ENCODE measurements at regions not wholly inside any gene's neighbourhood (a gene's known extent, or its start where the extent isn't known, plus 50 kb on each side); places are given as distances from the start of the nearest gene placed in this dataset.

GRCh38 chr7:31445686-31446355 lies 68.1 kb upstream of the ITPRID1 start:
- no peak overlapping the region for H3K4ac ChIP-seq (ENCODE audit: low read length)
- no CpG with 5 or more reads among the region's 7 CpGs for WGBS, 2 donors (ENCODE audit: extremely low coverage in 2 of 2, insufficient read length in 2 of 2, insufficient replicate concordance in 1 of 2)
- no peak overlapping the region for H3K9ac ChIP-seq (ENCODE audit: low read depth, low read length, poor library complexity)
- no peak overlapping the region for H3K23ac ChIP-seq (ENCODE audit: low read depth, low read length, poor library complexity)
- no peaks in the 10 kb centered on the region for H3K27me3 ChIP-seq (ENCODE audit: control insufficient read depth in 3 of 3, insufficient read depth in 3 of 3, low read depth in 1 of 3, low read length in 3 of 3)
- H3K36me3 ChIP-seq (replicated peaks in 1 of 2; ENCODE audit: control insufficient read depth in 2 of 2, insufficient read depth in 2 of 2, low read length in 2 of 2), result no peaks in the 10 kb centered on the region
- no peak for DNase-seq (ENCODE audit: low spot score)
- no peak overlapping the region for H3K4me3 ChIP-seq (ENCODE audit: low read length in 2 of 2)
- no peak overlapping the region for H2BK15ac ChIP-seq (ENCODE audit: low read length)
- H4K8ac ChIP-seq (ENCODE audit: low read depth, low read length), result no peak overlapping the region
- H2AFZ ChIP-seq (ENCODE audit: low read length), result no peak overlapping the region
- no peak overlapping the region for H2BK12ac ChIP-seq (ENCODE audit: low read length)
- H3K14ac ChIP-seq (ENCODE audit: low read length), result no peak overlapping the region
- H2BK5ac ChIP-seq (ENCODE audit: low read length), result no peak overlapping the region
- H3K79me1 ChIP-seq (ENCODE audit: low read depth, low read length), result no peaks in the 10 kb centered on the region
- no peak overlapping the region for H2BK120ac ChIP-seq (ENCODE audit: low read depth, low read length)
- no peaks in the 10 kb centered on the region for H3K9me3 ChIP-seq (replicated peaks in 1 of 2; ENCODE audit: control insufficient read depth in 2 of 2, insufficient read depth in 1 of 2, low read depth in 1 of 2, low read length in 2 of 2)
- peaks cover 0 to 2% of the 10 kb centered on the region in 2 donors for H3K4me1 ChIP-seq (ENCODE audit: control insufficient read depth in 2 of 2, insufficient read depth in 1 of 2, low read depth in 1 of 2, low read length in 2 of 2)
- no peak overlapping the region for H3K27ac ChIP-seq (replicated peaks; ENCODE audit: low read length)
- no peak overlapping the region for H2AK5ac ChIP-seq (ENCODE audit: low read depth, low read length)
- H3K18ac ChIP-seq (ENCODE audit: low read length), result no peak overlapping the region
- H4K91ac ChIP-seq (ENCODE audit: low read depth, low read length, poor library complexity), result no peak overlapping the region
- H3K4me2 ChIP-seq (ENCODE audit: insufficient read depth, low read length, poor library complexity, severe bottlenecking), result no peak overlapping the region

- Histone ChIP-seq H4K8ac (ENCODE audit: low read depth, low read length) (no peak overlapping the region), H3K18ac (ENCODE audit: low read length) (no peak overlapping the region), H2BK120ac (ENCODE audit: low read depth, low read length) (no peak overlapping the region), H3K36me3 (replicated peaks in 1 of 2; ENCODE audit: control insufficient read depth in 2 of 2, insufficient read depth in 2 of 2, low read length in 2 of 2) (no peaks in the 10 kb centered on the region), H2AK5ac (ENCODE audit: low read depth, low read length) (no peak overlapping the region), H3K9me3 (replicated peaks in 1 of 2; ENCODE audit: control insufficient read depth in 2 of 2, insufficient read depth in 1 of 2, low read depth in 1 of 2, low read length in 2 of 2) (no peaks in the 10 kb centered on the region), H3K4me1 (ENCODE audit: control insufficient read depth in 2 of 2, insufficient read depth in 1 of 2, low read depth in 1 of 2, low read length in 2 of 2) (peaks cover 0 to 2% of the 10 kb centered on the region in 2 donors), H2BK5ac (ENCODE audit: low read length) (no peak overlapping the region), H2AFZ (ENCODE audit: low read length) (no peak overlapping the region), H3K9ac (ENCODE audit: low read depth, low read length, poor library complexity) (no peak overlapping the region), H4K91ac (ENCODE audit: low read depth, low read length, poor library complexity) (no peak overlapping the region), H3K4me3 (ENCODE audit: low read length in 2 of 2) (no peak overlapping the region), H2BK15ac (ENCODE audit: low read length) (no peak overlapping the region), H3K14ac (ENCODE audit: low read length) (no peak overlapping the region), H2BK12ac (ENCODE audit: low read length) (no peak overlapping the region), H3K4me2 (ENCODE audit: insufficient read depth, low read length, poor library complexity, severe bottlenecking) (no peak overlapping the region), H3K27ac (replicated peaks; ENCODE audit: low read length) (no peak overlapping the region), H3K27me3 (ENCODE audit: control insufficient read depth in 3 of 3, insufficient read depth in 3 of 3, low read depth in 1 of 3, low read length in 3 of 3) (no peaks in the 10 kb centered on the region), H3K23ac (ENCODE audit: low read depth, low read length, poor library complexity) (no peak overlapping the region), H3K4ac (ENCODE audit: low read length) (no peak overlapping the region), H3K79me1 (ENCODE audit: low read depth, low read length) (no peaks in the 10 kb centered on the region)
- DNase-seq (ENCODE audit: low spot score), result no peak
- WGBS, 2 donors (ENCODE audit: extremely low coverage in 2 of 2, insufficient read length in 2 of 2, insufficient replicate concordance in 1 of 2), result no CpG with 5 or more reads among the region's 1 CpG
These were observed 65.2 kb upstream of the ITPRID1 start for GRCh38 chr7:31448649-31449048.

GRCh38 chr7:31455844-31456243 lies 58.0 kb upstream of the ITPRID1 start:
- Histone ChIP-seq H3K14ac (ENCODE audit: low read length) (no peak overlapping the region), H2AFZ (ENCODE audit: low read length) (no peak overlapping the region), H3K4ac (ENCODE audit: low read length) (no peak overlapping the region), H4K8ac (ENCODE audit: low read depth, low read length) (no peak overlapping the region), H3K27me3 (ENCODE audit: control insufficient read depth in 3 of 3, insufficient read depth in 3 of 3, low read depth in 1 of 3, low read length in 3 of 3) (no peaks in the 10 kb centered on the region), H3K79me1 (ENCODE audit: low read depth, low read length) (no peaks in the 10 kb centered on the region), H3K27ac (replicated peaks; ENCODE audit: low read length) (no peak overlapping the region), H3K9me3 (replicated peaks in 1 of 2; ENCODE audit: control insufficient read depth in 2 of 2, insufficient read depth in 1 of 2, low read depth in 1 of 2, low read length in 2 of 2) (no peaks in the 10 kb centered on the region), H3K18ac (ENCODE audit: low read length) (no peak overlapping the region), H3K4me2 (ENCODE audit: insufficient read depth, low read length, poor library complexity, severe bottlenecking) (no peak overlapping the region), H2BK5ac (ENCODE audit: low read length) (no peak overlapping the region), H2BK15ac (ENCODE audit: low read length) (no peak overlapping the region), H3K9ac (ENCODE audit: low read depth, low read length, poor library complexity) (no peak overlapping the region), H3K4me3 (ENCODE audit: low read length in 2 of 2) (no peak overlapping the region), H2BK120ac (ENCODE audit: low read depth, low read length) (no peak overlapping the region), H3K36me3 (replicated peaks in 1 of 2; ENCODE audit: control insufficient read depth in 2 of 2, insufficient read depth in 2 of 2, low read length in 2 of 2) (no peaks in the 10 kb centered on the region), H3K23ac (ENCODE audit: low read depth, low read length, poor library complexity) (no peak overlapping the region), H2AK5ac (ENCODE audit: low read depth, low read length) (no peak overlapping the region), H4K91ac (ENCODE audit: low read depth, low read length, poor library complexity) (no peak overlapping the region), H3K4me1 (ENCODE audit: control insufficient read depth in 2 of 2, insufficient read depth in 1 of 2, low read depth in 1 of 2, low read length in 2 of 2) (no peaks in the 10 kb centered on the region), H2BK12ac (ENCODE audit: low read length) (no peak overlapping the region)
- WGBS, 2 donors (ENCODE audit: extremely low coverage in 2 of 2, insufficient read length in 2 of 2, insufficient replicate concordance in 1 of 2), result no CpG with 5 or more reads among the region's 5 CpGs
- no peak for DNase-seq (ENCODE audit: low spot score)

GRCh38 chr7:31456646-31457368 lies 57.1 kb upstream of the ITPRID1 start:
- no peak overlapping the region for H4K91ac ChIP-seq (ENCODE audit: low read depth, low read length, poor library complexity)
- WGBS, 2 donors (ENCODE audit: extremely low coverage in 2 of 2, insufficient read length in 2 of 2, insufficient replicate concordance in 1 of 2), result no CpG with 5 or more reads among the region's 15 CpGs
- H3K23ac ChIP-seq (ENCODE audit: low read depth, low read length, poor library complexity), result no peak overlapping the region
- no peaks in the 10 kb centered on the region for H3K36me3 ChIP-seq (replicated peaks in 1 of 2; ENCODE audit: control insufficient read depth in 2 of 2, insufficient read depth in 2 of 2, low read length in 2 of 2)
- H3K4ac ChIP-seq (ENCODE audit: low read length), result no peak overlapping the region
- no peak overlapping the region for H2BK15ac ChIP-seq (ENCODE audit: low read length)
- H4K8ac ChIP-seq (ENCODE audit: low read depth, low read length), result no peak overlapping the region
- no peak overlapping the region for H3K4me2 ChIP-seq (ENCODE audit: insufficient read depth, low read length, poor library complexity, severe bottlenecking)
- H2BK12ac ChIP-seq (ENCODE audit: low read length), result no peak overlapping the region
- no peak overlapping the region for H3K9ac ChIP-seq (ENCODE audit: low read depth, low read length, poor library complexity)
- no peak overlapping the region for H2AK5ac ChIP-seq (ENCODE audit: low read depth, low read length)
- H3K79me1 ChIP-seq (ENCODE audit: low read depth, low read length), result no peaks in the 10 kb centered on the region
- no peak overlapping the region for H3K14ac ChIP-seq (ENCODE audit: low read length)
- no peak overlapping the region for H2BK5ac ChIP-seq (ENCODE audit: low read length)
- H2BK120ac ChIP-seq (ENCODE audit: low read depth, low read length), result no peak overlapping the region
- H3K4me3 ChIP-seq (ENCODE audit: low read length in 2 of 2), result no peak overlapping the region
- H3K27me3 ChIP-seq (ENCODE audit: control insufficient read depth in 3 of 3, insufficient read depth in 3 of 3, low read depth in 1 of 3, low read length in 3 of 3), result no peaks in the 10 kb centered on the region
- no peaks in the 10 kb centered on the region for H3K9me3 ChIP-seq (replicated peaks in 1 of 2; ENCODE audit: control insufficient read depth in 2 of 2, insufficient read depth in 1 of 2, low read depth in 1 of 2, low read length in 2 of 2)
- no peak overlapping the region for H3K18ac ChIP-seq (ENCODE audit: low read length)
- no peaks in the 10 kb centered on the region for H3K4me1 ChIP-seq (ENCODE audit: control insufficient read depth in 2 of 2, insufficient read depth in 1 of 2, low read depth in 1 of 2, low read length in 2 of 2)
- no peak overlapping the region for H3K27ac ChIP-seq (replicated peaks; ENCODE audit: low read length)
- no peak overlapping the region for H2AFZ ChIP-seq (ENCODE audit: low read length)
- no peak for DNase-seq (ENCODE audit: low spot score)
